Stimulated activated effector memory CD8-positive, alpha-beta T cell treated with anti-CD3 and anti-CD28 coated beads, Interleukin-12 subunit alpha, Interleukin-12 subunit beta, amount 100 ng/mL, for 72 hours (primary cell): ENCODE measurements at regions not wholly inside any gene's neighbourhood (a gene's known extent, or its start where the extent isn't known, plus 50 kb on each side); places are given as distances from the start of the nearest gene placed in this dataset.
"Not testable (repeated sequence)": the region's sequence is repeated elsewhere in the genome, so short reads cannot be mapped to it uniquely, and the experiment has no call there.

Experiments
- ATAC-seq: fragments of 150-1000 bp; cut with Tn5 transposase; 2 replicates; pipeline ENCODE4 v1.10.0; 2021
- DNase-seq, 2 donors: peaks; one replicate each; pipeline ENCODE4 v3.0.0; 2021 to 2022; ENCODE audit warnings: low spot score in 2 of 2
- H3K27ac Mint-ChIP-seq: one replicate; pipeline ENCODE4 v1.8.0; 2022; ENCODE audit warnings: mild to moderate bottlenecking, mixed read lengths
- H3K36me3 Mint-ChIP-seq: one replicate; pipeline ENCODE4 v1.8.0; 2022; ENCODE audit warnings: mild to moderate bottlenecking, mixed read lengths
- H3K4me1 Mint-ChIP-seq: one replicate; pipeline ENCODE4 v1.8.0; 2022; ENCODE audit warnings: mixed read lengths
- H3K4me3 Mint-ChIP-seq: one replicate; pipeline ENCODE4 v1.8.0; 2022; ENCODE audit warnings: mild to moderate bottlenecking, mixed read lengths
- H3K9me3 Mint-ChIP-seq: one replicate; pipeline ENCODE4 v1.8.0; 2022; ENCODE audit warnings: mixed read lengths

- Mint-ChIP-seq H3K4me1 (no peaks in the 10 kb centered on the region), H3K27ac (no peak overlapping the region), H3K4me3 (no peak overlapping the region), H3K36me3 (no peaks in the 10 kb centered on the region), H3K9me3 (peaks cover 5% of the 10 kb centered on the region)
- DNase-seq: no peak
- no peak for ATAC-seq
These were observed 400.2 kb downstream of the KCNA4 start for GRCh38 chr11:29616611-29617010.

- ATAC-seq (no peak), DNase-seq (no peak)
- Mint-ChIP-seq H3K27ac (no peak overlapping the region), H3K9me3 (peaks cover 5% of the 10 kb centered on the region), H3K4me3 (no peak overlapping the region), H3K36me3 (no peaks in the 10 kb centered on the region), H3K4me1 (no peaks in the 10 kb centered on the region)
These were observed 404.4 kb downstream of the KCNA4 start for GRCh38 chr11:29612423-29612822.

GRCh38 chr11:29606330-29607031, 410.3 kb downstream of the KCNA4 start:
- DNase-seq (no peak), ATAC-seq (no peak)
- Mint-ChIP-seq H3K9me3 (peaks cover 5% of the 10 kb centered on the region), H3K36me3 (no peaks in the 10 kb centered on the region), H3K4me3 (no peak overlapping the region), H3K27ac (no peak overlapping the region), H3K4me1 (no peaks in the 10 kb centered on the region)

GRCh38 chr11:29600151-29600575, 416.7 kb downstream of the KCNA4 start:
- H3K9me3 Mint-ChIP-seq, H3K27ac Mint-ChIP-seq, ATAC-seq, H3K4me1 Mint-ChIP-seq, DNase-seq, H3K4me3 Mint-ChIP-seq, H3K36me3 Mint-ChIP-seq: not testable (repeated sequence)

- DNase-seq (no peak), ATAC-seq (no peak)
- Mint-ChIP-seq H3K36me3 (no peaks in the 10 kb centered on the region), H3K27ac (no peak overlapping the region), H3K4me3 (no peak overlapping the region), H3K9me3 (peaks cover 9% of the 10 kb centered on the region), H3K4me1 (no peaks in the 10 kb centered on the region)
These were observed 432.5 kb downstream of the KCNA4 start for GRCh38 chr11:29584342-29584741.

- Mint-ChIP-seq H3K9me3 (peaks cover 21% of the 10 kb centered on the region), H3K4me1 (no peaks in the 10 kb centered on the region), H3K27ac (no peak overlapping the region), H3K4me3 (no peak overlapping the region), H3K36me3 (no peaks in the 10 kb centered on the region)
- no peak for DNase-seq
- ATAC-seq: no peak
These were observed 438.0 kb downstream of the KCNA4 start for GRCh38 chr11:29578806-29579205.

GRCh38 chr11:29564486-29564885, 452.3 kb downstream of the KCNA4 start:
- no peak overlapping the region for H3K4me3 Mint-ChIP-seq
- no peak for DNase-seq
- ATAC-seq: no peak
- peaks cover 18% of the 10 kb centered on the region for H3K9me3 Mint-ChIP-seq
- H3K36me3 Mint-ChIP-seq: no peaks in the 10 kb centered on the region
- H3K4me1 Mint-ChIP-seq: no peaks in the 10 kb centered on the region
- no peak overlapping the region for H3K27ac Mint-ChIP-seq

GRCh38 chr11:29562183-29562582, 454.6 kb downstream of the KCNA4 start:
- Mint-ChIP-seq H3K4me1 (no peaks in the 10 kb centered on the region), H3K9me3 (peaks cover 10% of the 10 kb centered on the region), H3K36me3 (no peaks in the 10 kb centered on the region), H3K4me3 (no peak overlapping the region), H3K27ac (no peak overlapping the region)
- no peak for DNase-seq
- no peak for ATAC-seq

GRCh38 chr11:29553990-29554389, 462.8 kb downstream of the KCNA4 start:
- DNase-seq (no peak), ATAC-seq (no peak)
- no peak overlapping the region for H3K4me3 Mint-ChIP-seq
- H3K9me3 Mint-ChIP-seq: peaks cover 13% of the 10 kb centered on the region
- H3K36me3 Mint-ChIP-seq: no peaks in the 10 kb centered on the region
- no peak overlapping the region for H3K27ac Mint-ChIP-seq
- H3K4me1 Mint-ChIP-seq: no peaks in the 10 kb centered on the region

- Mint-ChIP-seq H3K4me3 (no peak overlapping the region), H3K4me1 (no peaks in the 10 kb centered on the region), H3K9me3 (peaks cover 18% of the 10 kb centered on the region), H3K27ac (no peak overlapping the region), H3K36me3 (no peaks in the 10 kb centered on the region)
- ATAC-seq (no peak), DNase-seq (no peak)
These were observed 478.3 kb downstream of the KCNA4 start for GRCh38 chr11:29538339-29539036.

- Mint-ChIP-seq H3K9me3 (peaks cover 13% of the 10 kb centered on the region), H3K36me3 (no peaks in the 10 kb centered on the region), H3K27ac (no peak overlapping the region), H3K4me3 (no peak overlapping the region), H3K4me1 (no peaks in the 10 kb centered on the region)
- ATAC-seq: no peak
- DNase-seq: no peak
These were observed 482.0 kb downstream of the KCNA4 start for GRCh38 chr11:29534836-29535235.

- no peaks in the 10 kb centered on the region for H3K36me3 Mint-ChIP-seq
- peaks cover 14% of the 10 kb centered on the region for H3K9me3 Mint-ChIP-seq
- DNase-seq (no peak), ATAC-seq (no peak)
- H3K4me1 Mint-ChIP-seq: no peaks in the 10 kb centered on the region
- no peak overlapping the region for H3K4me3 Mint-ChIP-seq
- H3K27ac Mint-ChIP-seq: no peak overlapping the region
These were observed 485.9 kb downstream of the KCNA4 start for GRCh38 chr11:29530961-29531360.

GRCh38 chr11:29527391-29527936, 489.4 kb downstream of the KCNA4 start:
- no peak overlapping the region for H3K27ac Mint-ChIP-seq

GRCh38 chr11:29518389-29519174, 498.2 kb downstream of the KCNA4 start:
- no peaks in the 10 kb centered on the region for H3K36me3 Mint-ChIP-seq
- no peak for DNase-seq
- peaks cover 24% of the 10 kb centered on the region for H3K9me3 Mint-ChIP-seq
- no peaks in the 10 kb centered on the region for H3K4me1 Mint-ChIP-seq
- H3K27ac Mint-ChIP-seq: no peak overlapping the region
- H3K4me3 Mint-ChIP-seq: no peak overlapping the region
- ATAC-seq: no peak

More at GRCh38 chr11:29527391-29527936, 489.4 kb downstream of the KCNA4 start:
- DNase-seq: no peak
- no peak overlapping the region for H3K4me3 Mint-ChIP-seq
- H3K4me1 Mint-ChIP-seq: no peaks in the 10 kb centered on the region
- no peaks in the 10 kb centered on the region for H3K36me3 Mint-ChIP-seq
- peaks cover 8% of the 10 kb centered on the region for H3K9me3 Mint-ChIP-seq
- no peak for ATAC-seq

GRCh38 chr11:29511394-29511793, 505.4 kb downstream of the KCNA4 start:
- no peak for DNase-seq
- Mint-ChIP-seq H3K27ac (no peak overlapping the region), H3K4me3 (no peak overlapping the region), H3K4me1 (no peaks in the 10 kb centered on the region), H3K36me3 (no peaks in the 10 kb centered on the region), H3K9me3 (peaks cover 15% of the 10 kb centered on the region)
- no peak for ATAC-seq
